ENCODE measurements at regions not wholly inside any gene's neighbourhood (a gene's known extent, or its start where the extent isn't known, plus 50 kb on each side); places are given as distances from the start of the nearest gene placed in this dataset.

- TF ChIP-seq CTCF (IDR thresholded peaks at IDR 0.05), result no peak
- TF ChIP-seq POLR2A (IDR thresholded peaks at IDR 0.05), result no peak
These were observed 185.6 kb downstream of the ALG10 start for GRCh38 chr12:34207858-34208257.

All from testis (tissue), 2 donors.